H1 (cell line): ENCODE measurements at regions not wholly inside any gene's neighbourhood (a gene's known extent, or its start where the extent isn't known, plus 50 kb on each side); places are given as distances from the start of the nearest gene placed in this dataset.

Experiments used
- CTCF ChIA-PET: fragments of 300-600 bp; sonication (Branson Sonifier 250); formaldehyde crosslinking; loops from one replicate; lab custom pipeline; 2021; ENCODE audit not compliant: partially characterized antibody; lab: Charles Lee
- POLR2A ChIA-PET: fragments of 300-600 bp; sonication (Branson Sonifier 250); formaldehyde crosslinking; loops from one replicate; lab custom pipeline; 2021; ENCODE audit warnings: inconsistent platforms; ENCODE audit not compliant: partially characterized antibody; lab: Charles Lee
- DNase-seq, 2 experiments: peaks; one replicate each; pipeline versions ENCODE4 v3.0.0 to v3.0.0-alpha.2; 2010 to 2022; ENCODE audit warnings: low spot score in 2 of 2, low read depth in 1 of 2, mixed read lengths in 1 of 2
- FAIRE-seq: peaks from 2 replicates; lab custom pipeline; 2011; peaks lifted over from hg19 to GRCh38; lab: Jason Lieb, UNC
- H2AFZ ChIP-seq: 2 replicates; pipeline ENCODE4 v1.8.1; 2012; ENCODE audit warnings: low read length, inconsistent platforms
- H2AK5ac ChIP-seq: 2 replicates; pipeline ENCODE4 v1.6.1; 2013; ENCODE audit warnings: low read depth, low read length
- H2BK120ac ChIP-seq: replicated peaks from 2 replicates; pipeline ENCODE3; 2013; ENCODE audit warnings: low read depth, low read length, inconsistent platforms
- H2BK12ac ChIP-seq: 2 replicates; pipeline ENCODE4 v1.6.1; 2013; ENCODE audit warnings: low read depth, low read length
- H2BK15ac ChIP-seq: 2 replicates; pipeline ENCODE4 v1.6.1; 2013; ENCODE audit warnings: low read length
- H2BK20ac ChIP-seq: 2 replicates; pipeline ENCODE4 v1.6.1; 2013; ENCODE audit warnings: low read length
- H2BK5ac ChIP-seq: 2 replicates; pipeline ENCODE4 v1.6.1; 2013; ENCODE audit warnings: low read depth, low read length
- H3K14ac ChIP-seq: 2 replicates; pipeline ENCODE4 v1.6.1; 2013; ENCODE audit warnings: inconsistent platforms; ENCODE audit not compliant: insufficient read length
- H3K18ac ChIP-seq: 2 replicates; pipeline ENCODE4 v1.6.1; 2013; ENCODE audit warnings: low read length; ENCODE audit errors: extremely low read depth
- H3K23ac ChIP-seq: 2 replicates; pipeline ENCODE4 v1.6.1; 2013; ENCODE audit warnings: inconsistent platforms; ENCODE audit not compliant: insufficient read length
- H3K23me2 ChIP-seq: 2 replicates; pipeline ENCODE4 v1.6.1; 2013; ENCODE audit warnings: low read depth, low read length
- H3K27ac ChIP-seq: 2 replicates; pipeline ENCODE4 v1.6.1; 2011; ENCODE audit warnings: low read depth, low read length, inconsistent platforms
- H3K27me3 ChIP-seq, 4 experiments: replicated peaks in 1 of 4; 1 replicate in 1 of 4; 2 replicates in 3 of 4; pipeline versions ENCODE4 v1.6.1 to v1.8.1; 2011 to 2013; ENCODE audit warnings: low read length in 3 of 4, mild to moderate bottlenecking in 3 of 4, inconsistent platforms in 2 of 4, mixed read lengths in 2 of 4, moderate library complexity in 1 of 4; ENCODE audit not compliant: control insufficient read depth in 3 of 4, insufficient read depth in 3 of 4; ENCODE audit errors: extremely low read depth in 1 of 4
- H3K36me3 ChIP-seq, 4 experiments: 2 replicates each; pipeline versions ENCODE4 v1.6.1 to v1.8.1; 2011 to 2013; ENCODE audit warnings: mild to moderate bottlenecking in 4 of 4, low read length in 3 of 4, moderate library complexity in 2 of 4, control low read depth in 1 of 4, inconsistent platforms in 1 of 4; ENCODE audit not compliant: insufficient read depth in 4 of 4, control insufficient read depth in 2 of 4
- H3K4ac ChIP-seq: replicated peaks from 2 replicates; pipeline ENCODE3; 2013; ENCODE audit warnings: low read length, low read depth, mixed read lengths, inconsistent platforms; ENCODE audit not compliant: insufficient read length
- H3K4me1 ChIP-seq, 4 experiments: replicated peaks in 1 of 4; 1 replicate in 1 of 4; 2 replicates in 3 of 4; pipeline versions ENCODE4 v1.6.1 to v1.8.1; 2011 to 2013; ENCODE audit warnings: low read length in 3 of 4, inconsistent platforms in 2 of 4, mixed read lengths in 1 of 4; ENCODE audit not compliant: insufficient read depth in 4 of 4, control insufficient read depth in 3 of 4
- H3K4me2 ChIP-seq, 2 experiments: 2 replicates each; pipeline versions ENCODE4 v1.6.1 to v1.8.1; 2011 to 2013; ENCODE audit warnings: low read depth in 2 of 2, low read length in 2 of 2, control low read depth in 1 of 2, inconsistent platforms in 1 of 2, mild to moderate bottlenecking in 1 of 2; ENCODE audit not compliant: insufficient read depth in 1 of 2
- H3K4me3 ChIP-seq, 4 experiments: fragments of 200-600, 300-600 bp in 1 of 4; sonication (generic), shearing (Covaris generic), sonication (Bioruptor Twin) in 1 of 4; 2 replicates each; pipeline versions ENCODE4 v1.5.1 to v1.8.1; 2011 to 2016; ENCODE audit warnings: low read length in 4 of 4, low read depth in 3 of 4, control low read depth in 2 of 4, inconsistent platforms in 2 of 4, mild to moderate bottlenecking in 2 of 4, mixed read lengths in 1 of 4, moderate library complexity in 1 of 4; ENCODE audit not compliant: insufficient read depth in 2 of 4; ENCODE audit errors: extremely low read depth in 1 of 4
- H3K56ac ChIP-seq: replicated peaks from 2 replicates; pipeline ENCODE3; 2013; ENCODE audit warnings: low read depth, mild to moderate bottlenecking, mixed read lengths, low read length, inconsistent platforms; ENCODE audit not compliant: insufficient read length
- H3K79me1 ChIP-seq: 2 replicates; pipeline ENCODE4 v1.6.1; 2013; ENCODE audit warnings: low read depth, low read length, control low read depth
- H3K79me2 ChIP-seq, 2 experiments: 2 replicates each; pipeline versions ENCODE4 v1.6.1 to v1.8.1; 2012 to 2013; ENCODE audit warnings: low read length in 2 of 2, mild to moderate bottlenecking in 2 of 2, inconsistent platforms in 1 of 2; ENCODE audit not compliant: insufficient read depth in 2 of 2, control insufficient read depth in 1 of 2
- H3K9ac ChIP-seq, 4 experiments: replicated peaks in 1 of 4; 1 replicate in 1 of 4; 2 replicates in 3 of 4; pipeline versions ENCODE4 v1.6.1 to v1.8.1; 2011 to 2013; ENCODE audit warnings: low read depth in 3 of 4, low read length in 3 of 4, control low read depth in 2 of 4, mild to moderate bottlenecking in 2 of 4, moderate library complexity in 2 of 4, inconsistent platforms in 1 of 4; ENCODE audit errors: extremely low read depth in 1 of 4
- H3K9me3 ChIP-seq, 2 experiments: 2 replicates each; pipeline versions ENCODE4 v1.6.1 to v1.8.1; 2012 to 2013; ENCODE audit warnings: mild to moderate bottlenecking in 2 of 2, moderate library complexity in 2 of 2, control low read depth in 1 of 2, inconsistent platforms in 1 of 2, low read depth in 1 of 2, low read length in 1 of 2, mixed read lengths in 1 of 2; ENCODE audit not compliant: insufficient read depth in 2 of 2
- H4K20me1 ChIP-seq, 2 experiments: replicated peaks in 1 of 2; 2 replicates each; pipeline versions ENCODE3 to v1.8.1; 2011 to 2013; ENCODE audit warnings: inconsistent platforms in 2 of 2, low read length in 2 of 2, mild to moderate bottlenecking in 1 of 2; ENCODE audit not compliant: insufficient read depth in 2 of 2, control insufficient read depth in 1 of 2
- H4K5ac ChIP-seq: 2 replicates; pipeline ENCODE4 v1.6.1; 2013; ENCODE audit warnings: low read length, low read depth, mixed read lengths, inconsistent platforms; ENCODE audit not compliant: insufficient read length
- H4K8ac ChIP-seq: 2 replicates; pipeline ENCODE4 v1.8.0; 2013; ENCODE audit warnings: mild to moderate bottlenecking, moderate library complexity, low read length, inconsistent platforms; ENCODE audit not compliant: insufficient read depth; ENCODE audit errors: extremely low read depth
- H4K91ac ChIP-seq: replicated peaks from 2 replicates; pipeline ENCODE3; 2013; ENCODE audit warnings: low read length, mixed read lengths, inconsistent platforms; ENCODE audit not compliant: insufficient read length
- CHD7 ChIP-seq: fragments of 300-600 bp; sonication (generic); IDR thresholded peaks from 2 replicates; pipeline ENCODE4 v1.7.1; 2012; ENCODE audit warnings: low read length, moderate library complexity, mild to moderate bottlenecking, inconsistent platforms; ENCODE audit not compliant: insufficient replicate concordance

GRCh38 chr16:79777679-79778078, 177.1 kb upstream of the MAF start:
- Histone ChIP-seq H3K4me2 (no peak overlapping the region), H3K79me2 (no peaks in the 10 kb centered on the region), H3K14ac (no peak overlapping the region), H3K18ac (no peak overlapping the region), H4K5ac (no peak overlapping the region), H4K91ac (no peak overlapping the region), H2AK5ac (no peak overlapping the region), H2BK120ac (no peak overlapping the region), H2BK12ac (no peak overlapping the region), H3K36me3 (no peaks in the 10 kb centered on the region), H3K56ac (no peak overlapping the region), H3K27ac (no peak overlapping the region), H4K20me1 (no peaks in the 10 kb centered on the region), H2BK20ac (no peak overlapping the region), H3K4me3 (no peak overlapping the region), H3K27me3 (no peaks in the 10 kb centered on the region), H3K4ac (no peak overlapping the region), H3K23ac (no peak overlapping the region), H3K23me2 (no peaks in the 10 kb centered on the region; the same call in 1 of the 2 replicates), H3K79me1 (no peaks in the 10 kb centered on the region), H2BK15ac (no peak overlapping the region), H3K9ac (no peak overlapping the region), H3K9me3 (no peaks in the 10 kb centered on the region), H4K8ac (no peak overlapping the region), H2BK5ac (no peak overlapping the region), H3K4me1 (peaks cover 0 to 7% (median 4%) of the 10 kb centered on the region in 4 experiments; a peak in 4 of 7 replicates), H2AFZ (no peak overlapping the region)
- DNase-seq (no peak), FAIRE-seq (no peak)
- TF ChIP-seq CHD7, result no peak
- CTCF ChIA-PET, result no interaction called here
- POLR2A ChIA-PET, result no interaction called here
